Mucosa of descending colon (tissue), 3 donors: ENCODE measurements at regions not wholly inside any gene's neighbourhood (a gene's known extent, or its start where the extent isn't known, plus 50 kb on each side); places are given as distances from the start of the nearest gene placed in this dataset.

Source experiments
- ATAC-seq: fragments of 200-7000 bp; cut with Tn5 transposase; one replicate; pipeline ENCODE4 v1.9.1; 2020; ENCODE audit warnings: mild to moderate bottlenecking, moderate library complexity
- DNase-seq, 3 donors: peaks; one replicate each; pipeline ENCODE4 v3.0.0-alpha.2; 2020
- H3K36me3 ChIP-seq: fragments of 200-600 bp; one replicate; pipeline ENCODE4 v1.8.0; 2021; ENCODE audit warnings: low read depth, mild to moderate bottlenecking
- H3K4me1 ChIP-seq: fragments of 200-600 bp; one replicate; pipeline ENCODE4 v1.8.0; 2021; ENCODE audit warnings: low read depth, mild to moderate bottlenecking
- H3K4me3 ChIP-seq: fragments of 200-600 bp; one replicate; pipeline ENCODE4 v1.8.0; 2021; ENCODE audit warnings: mild to moderate bottlenecking
- H3K9me3 ChIP-seq: fragments of 200-600 bp; one replicate; pipeline ENCODE4 v1.8.0; 2021; ENCODE audit warnings: mild to moderate bottlenecking
- intact Hi-C, 2 donors: fragments of 100-400 bp; cut with DNase I in 1 of 2; cut with micrococcal nuclease in 1 of 2; formaldehyde crosslinking; loops; one replicate each; pipeline versions ENCODE4 v1.11.0 to v1.11.1; 2022; cut with DNase I, micrococcal nuclease
- TF ChIP-seq, protein P1 (sequence below): fragments of 200-600 bp; IDR thresholded peaks from one replicate; pipeline ENCODE4 v1.8.0; 2022; ENCODE audit warnings: antibody characterized with exemption, mild to moderate bottlenecking
- donor health status: DM: no; HTN: no; CAD: no; lungs with moderate emphysema.
- donor health status: DM: no; HTN: no; CAD: no.
- donor health status: DM: no; HTN: yes; CAD: no.

DNA sequence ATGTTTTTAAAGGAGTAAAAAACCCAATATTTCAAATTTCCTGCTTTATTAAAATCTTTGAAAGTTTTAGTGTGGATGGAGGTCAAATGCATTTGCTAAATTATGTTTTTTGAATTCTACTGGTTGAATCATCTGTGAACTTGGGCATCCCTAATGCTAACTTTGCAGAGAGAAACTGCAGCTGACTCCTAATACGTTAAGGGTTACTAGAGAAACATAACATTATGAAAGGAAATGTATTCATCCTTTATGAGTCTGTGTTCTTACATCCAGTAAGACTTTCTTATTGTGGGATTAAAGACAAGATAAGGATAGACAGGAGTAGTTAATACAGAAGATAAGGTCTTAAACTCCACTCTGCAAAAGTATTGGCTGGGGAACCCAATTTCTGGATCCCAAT, 140.6 kb downstream of the FAM124B start:
- ATAC-seq (no peak), DNase-seq (no peak)
- Histone ChIP-seq H3K36me3 (no peaks in the 10 kb centered on the region), H3K4me3 (no peak overlapping the region), H3K4me1 (no peaks in the 10 kb centered on the region), H3K9me3 (no peaks in the 10 kb centered on the region)
- intact Hi-C loops, result no loop called here
- TF ChIP-seq, protein P1, sequence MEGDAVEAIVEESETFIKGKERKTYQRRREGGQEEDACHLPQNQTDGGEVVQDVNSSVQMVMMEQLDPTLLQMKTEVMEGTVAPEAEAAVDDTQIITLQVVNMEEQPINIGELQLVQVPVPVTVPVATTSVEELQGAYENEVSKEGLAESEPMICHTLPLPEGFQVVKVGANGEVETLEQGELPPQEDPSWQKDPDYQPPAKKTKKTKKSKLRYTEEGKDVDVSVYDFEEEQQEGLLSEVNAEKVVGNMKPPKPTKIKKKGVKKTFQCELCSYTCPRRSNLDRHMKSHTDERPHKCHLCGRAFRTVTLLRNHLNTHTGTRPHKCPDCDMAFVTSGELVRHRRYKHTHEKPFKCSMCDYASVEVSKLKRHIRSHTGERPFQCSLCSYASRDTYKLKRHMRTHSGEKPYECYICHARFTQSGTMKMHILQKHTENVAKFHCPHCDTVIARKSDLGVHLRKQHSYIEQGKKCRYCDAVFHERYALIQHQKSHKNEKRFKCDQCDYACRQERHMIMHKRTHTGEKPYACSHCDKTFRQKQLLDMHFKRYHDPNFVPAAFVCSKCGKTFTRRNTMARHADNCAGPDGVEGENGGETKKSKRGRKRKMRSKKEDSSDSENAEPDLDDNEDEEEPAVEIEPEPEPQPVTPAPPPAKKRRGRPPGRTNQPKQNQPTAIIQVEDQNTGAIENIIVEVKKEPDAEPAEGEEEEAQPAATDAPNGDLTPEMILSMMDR, result no peak

DNA sequence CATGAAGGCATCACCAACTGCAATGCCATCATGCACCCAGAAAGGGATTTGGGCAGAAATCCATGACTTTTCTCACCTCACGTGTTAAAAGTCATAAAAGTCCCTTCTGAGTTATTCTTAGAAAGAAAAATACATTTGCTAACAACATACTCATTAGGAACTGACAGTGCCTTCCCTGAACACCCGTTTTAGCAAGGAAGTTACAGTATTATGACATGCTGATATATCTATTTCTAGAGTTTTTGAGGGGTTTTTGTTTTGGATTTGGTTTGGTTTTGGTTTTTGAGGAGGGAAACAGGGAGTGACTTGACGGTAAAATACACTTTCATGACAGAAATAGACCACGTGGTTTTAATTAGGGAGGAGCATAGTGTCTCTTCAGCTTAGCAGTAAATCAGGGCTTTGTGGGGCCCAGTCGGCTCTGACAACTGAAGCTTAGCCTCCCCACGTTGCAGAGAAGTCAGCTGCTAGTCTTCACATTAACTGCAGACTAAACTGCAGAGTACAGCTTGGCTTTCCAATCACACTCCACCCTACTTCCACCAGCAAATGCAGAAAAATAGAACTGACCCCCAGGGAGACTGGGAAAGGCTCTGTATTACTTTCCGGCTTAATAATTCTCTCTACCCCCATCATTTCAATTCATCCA, 141.4 kb downstream of the FAM124B start:
- ATAC-seq, result no peak
- H3K4me1 ChIP-seq, result no peaks in the 10 kb centered on the region

DNA sequence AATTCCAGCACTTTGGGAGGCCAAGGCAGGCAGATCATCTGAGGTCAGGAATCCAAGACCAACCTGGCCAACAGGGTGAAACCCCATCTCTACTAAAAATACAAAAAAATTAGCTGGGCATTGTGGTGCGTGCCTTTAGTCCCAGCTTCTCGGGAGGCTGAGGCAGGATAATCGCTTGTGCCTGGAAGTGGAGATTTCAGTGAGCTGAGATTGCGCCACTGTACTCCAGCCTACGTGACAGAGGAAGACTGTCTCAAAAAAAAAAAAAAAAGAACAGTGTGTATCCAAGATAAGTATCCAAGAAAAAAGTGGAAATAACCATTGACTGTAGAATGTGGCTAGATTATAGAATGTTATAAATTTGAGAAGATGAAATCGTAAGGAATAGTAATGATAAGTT, 142.1 kb downstream of the FAM124B start:
- no peak for DNase-seq
- intact Hi-C loops, result no loop called here
- no peak for ATAC-seq
- Histone ChIP-seq H3K9me3 (no peaks in the 10 kb centered on the region), H3K4me1 (no peaks in the 10 kb centered on the region), H3K36me3 (no peaks in the 10 kb centered on the region), H3K4me3 (no peak overlapping the region)
- TF ChIP-seq, protein P1, result no peak

More for the DNA sequence above, 141.4 kb downstream of the FAM124B start:
- Histone ChIP-seq H3K36me3 (no peaks in the 10 kb centered on the region), H3K4me3 (no peak overlapping the region), H3K9me3 (no peaks in the 10 kb centered on the region)
- intact Hi-C loops, result no loop called here
- DNase-seq, result peak in 1 of 3 donors; percentile 10
- TF ChIP-seq, protein P1, result no peak

DNA sequence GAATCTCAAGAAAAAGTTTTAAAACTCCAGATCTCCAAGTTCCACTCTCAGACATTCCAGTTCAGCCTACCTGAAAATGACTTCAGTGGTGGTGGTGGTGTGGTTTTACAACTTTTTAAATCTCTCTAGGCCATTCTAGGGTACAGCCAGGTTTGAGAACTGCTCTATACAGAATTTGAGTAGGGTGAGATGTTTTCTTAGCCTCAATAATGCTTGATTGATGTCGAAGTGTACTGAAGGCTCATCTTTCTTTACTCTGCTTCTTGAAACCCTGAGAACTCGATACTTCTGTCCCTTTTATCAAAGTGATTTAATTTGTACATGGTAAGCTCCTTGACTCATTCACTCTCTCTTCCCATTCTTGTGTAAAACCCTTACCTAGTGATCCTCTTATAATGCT, 143.8 kb downstream of the FAM124B start:
- no peak overlapping the region for H3K4me3 ChIP-seq
- ATAC-seq, result no peak
- intact Hi-C loops, result no loop called here

DNA sequence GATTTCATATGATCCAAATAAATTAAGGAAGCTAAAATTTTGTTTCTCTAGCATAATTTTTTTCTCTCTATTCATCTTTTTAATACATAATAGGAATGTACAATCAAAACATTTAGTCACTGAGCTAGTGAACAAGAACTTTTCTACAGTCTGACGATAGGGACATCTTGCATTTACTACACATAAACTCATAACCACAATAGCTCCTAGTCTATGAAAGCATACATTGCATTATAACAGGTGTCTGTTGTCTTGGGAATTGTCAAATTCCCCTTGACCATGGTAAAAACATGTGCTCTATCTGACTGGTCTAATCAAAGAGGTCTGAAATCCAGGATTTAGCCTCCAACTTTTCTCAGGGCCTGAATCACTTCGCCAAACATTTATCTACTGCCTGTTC, 144.8 kb downstream of the FAM124B start:
- Histone ChIP-seq H3K36me3 (no peaks in the 10 kb centered on the region), H3K4me3 (no peak overlapping the region), H3K4me1 (no peaks in the 10 kb centered on the region), H3K9me3 (no peaks in the 10 kb centered on the region)
- intact Hi-C loops, result no loop called here
- ATAC-seq (no peak), DNase-seq (no peak)
- TF ChIP-seq, protein P1, result no peak

More for the DNA sequence above, 143.8 kb downstream of the FAM124B start:
- DNase-seq, result no peak
- Histone ChIP-seq H3K9me3 (no peaks in the 10 kb centered on the region), H3K4me1 (no peaks in the 10 kb centered on the region), H3K36me3 (no peaks in the 10 kb centered on the region)
- TF ChIP-seq, protein P1, result no peak

DNA sequence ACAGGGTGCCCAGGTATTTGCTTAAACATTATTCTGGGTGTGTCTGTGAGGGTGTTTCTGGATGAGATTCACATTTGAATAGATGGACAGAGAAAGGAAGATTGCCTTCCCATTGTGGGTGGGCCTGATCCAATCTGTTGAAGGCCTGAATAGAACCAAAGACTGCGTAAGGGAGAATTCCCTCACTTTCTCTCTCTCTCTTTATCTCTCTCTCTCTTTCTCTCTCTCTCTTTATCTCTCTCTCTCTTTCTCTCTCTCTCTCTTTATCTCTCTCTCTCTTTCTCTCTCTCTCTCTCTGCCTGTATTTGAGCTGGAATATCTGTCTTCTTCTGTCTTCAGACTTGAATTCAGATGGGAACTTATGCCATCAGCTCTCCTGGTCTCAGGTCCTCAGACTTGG, 148.4 kb downstream of the FAM124B start:
- Histone ChIP-seq H3K4me1 (peaks cover 4% of the 10 kb centered on the region), H3K4me3 (no peak overlapping the region), H3K36me3 (no peaks in the 10 kb centered on the region), H3K9me3 (no peaks in the 10 kb centered on the region)
- intact Hi-C loops, result no loop called here
- TF ChIP-seq, protein P1, result no peak
- ATAC-seq, result no peak
- DNase-seq, result no peak
